HL-60 (cell line): ENCODE measurements at regions not wholly inside any gene's neighbourhood (a gene's known extent, or its start where the extent isn't known, plus 50 kb on each side); places are given as distances from the start of the nearest gene placed in this dataset.

Source experiments
- GABPA ChIP-seq: IDR thresholded peaks from 2 replicates; pipeline ENCODE4 v1.6.1; 2012; ENCODE audit warnings: low read depth
- POLR2AphosphoS5 ChIP-seq: IDR thresholded peaks from 2 replicates; pipeline ENCODE4 v1.6.1; 2012; ENCODE audit warnings: low read depth
- TF ChIP-seq, protein P1 (sequence below): IDR thresholded peaks from one replicate; pipeline ENCODE4 v1.5.1; 2011; ENCODE audit warnings: low read length, control low read depth, inconsistent platforms; ENCODE audit not compliant: insufficient read depth

DNA sequence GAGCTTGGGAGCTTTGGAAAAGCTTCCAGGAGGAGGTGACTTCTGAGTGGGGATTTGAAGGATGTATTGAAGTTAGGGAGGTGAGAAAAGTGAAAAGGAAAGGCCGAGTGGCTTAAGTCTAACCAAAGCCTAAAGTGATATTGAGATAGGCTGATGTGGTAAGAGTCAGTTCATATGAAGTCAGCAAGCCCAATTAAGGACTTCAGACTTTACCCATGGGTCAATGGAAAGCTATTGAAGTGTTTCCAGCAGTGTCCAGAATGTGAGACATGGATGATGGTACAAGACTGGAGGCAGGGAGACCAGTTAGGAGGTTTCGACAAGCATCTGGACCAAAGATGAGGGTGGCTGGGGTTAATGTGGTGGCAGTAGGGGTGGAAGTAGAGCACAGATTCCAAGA, 134.3 kb upstream of the WWC1 start:
- TF ChIP-seq, protein P1, sequence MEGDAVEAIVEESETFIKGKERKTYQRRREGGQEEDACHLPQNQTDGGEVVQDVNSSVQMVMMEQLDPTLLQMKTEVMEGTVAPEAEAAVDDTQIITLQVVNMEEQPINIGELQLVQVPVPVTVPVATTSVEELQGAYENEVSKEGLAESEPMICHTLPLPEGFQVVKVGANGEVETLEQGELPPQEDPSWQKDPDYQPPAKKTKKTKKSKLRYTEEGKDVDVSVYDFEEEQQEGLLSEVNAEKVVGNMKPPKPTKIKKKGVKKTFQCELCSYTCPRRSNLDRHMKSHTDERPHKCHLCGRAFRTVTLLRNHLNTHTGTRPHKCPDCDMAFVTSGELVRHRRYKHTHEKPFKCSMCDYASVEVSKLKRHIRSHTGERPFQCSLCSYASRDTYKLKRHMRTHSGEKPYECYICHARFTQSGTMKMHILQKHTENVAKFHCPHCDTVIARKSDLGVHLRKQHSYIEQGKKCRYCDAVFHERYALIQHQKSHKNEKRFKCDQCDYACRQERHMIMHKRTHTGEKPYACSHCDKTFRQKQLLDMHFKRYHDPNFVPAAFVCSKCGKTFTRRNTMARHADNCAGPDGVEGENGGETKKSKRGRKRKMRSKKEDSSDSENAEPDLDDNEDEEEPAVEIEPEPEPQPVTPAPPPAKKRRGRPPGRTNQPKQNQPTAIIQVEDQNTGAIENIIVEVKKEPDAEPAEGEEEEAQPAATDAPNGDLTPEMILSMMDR = no peak
- TF ChIP-seq GABPA = no peak
- TF ChIP-seq POLR2AphosphoS5 = no peak
